Pancreas (tissue), 10 donors: ENCODE measurements at regions not wholly inside any gene's neighbourhood (a gene's known extent, or its start where the extent isn't known, plus 50 kb on each side); places are given as distances from the start of the nearest gene placed in this dataset.

Experiments used
- ATAC-seq, 4 donors: fragments of 200-7000 bp; cut with Tn5 transposase; one replicate each; pipeline versions ENCODE4 v1.8.0 to v1.9.1; 2020; ENCODE audit warnings: mild to moderate bottlenecking in 4 of 4, moderate library complexity in 4 of 4
- DNase-seq, 6 donors: peaks; one replicate each; pipeline ENCODE4 v3.0.0-alpha.2; 2020
- FAIRE-seq: peaks from 2 replicates; lab custom pipeline; 2012; peaks lifted over from hg19 to GRCh38; lab: Jason Lieb, UNC
- H3K27ac ChIP-seq, 4 donors: fragments of 200-600 bp; sonication (generic); 1 replicate in 3 of 4; 2 replicates in 1 of 4; pipeline versions ENCODE4 v1.5.0 to v1.8.0; 2020
- H3K27me3 ChIP-seq, 4 donors: fragments of 200-600 bp; one replicate each; pipeline ENCODE4 v1.8.0; 2021
- H3K36me3 ChIP-seq, 3 donors: fragments of 200-600 bp; sonication (generic) in 1 of 3; one replicate each; pipeline versions ENCODE4 v1.5.0 to v1.8.0; 2020 to 2021
- H3K4me1 ChIP-seq, 3 donors: fragments of 200-600 bp; one replicate each; pipeline ENCODE4 v1.8.0; 2021
- H3K4me3 ChIP-seq, 4 donors: fragments of 200-600 bp; sonication (generic) in 2 of 4; one replicate each; pipeline versions ENCODE4 v1.5.0 to v1.8.0; 2020 to 2021
- H3K9me3 ChIP-seq, 4 donors: fragments of 200-600 bp; one replicate each; pipeline ENCODE4 v1.8.0; 2021
- WGBS, 2 donors: extraction: QIAGEN DNeasy Blood & Tissue Kit; methylation state at CpG; one replicate each; pipeline ENCODE4 v1.1.7; 2013; 5-methylcytosine and 5-hydroxymethylcytosine counted together
- intact Hi-C, 3 donors: fragments of 100-400 bp; cut with DNase I; formaldehyde crosslinking; loops; one replicate each; pipeline versions ENCODE4 v1.11.1 to v1.14.2; 2022
- TF ChIP-seq, protein P1 (sequence below), 4 donors: fragments of 200-600 bp; sonication (generic) in 3 of 4; IDR thresholded peaks; one replicate each; pipeline versions ENCODE4 v1.5.0 to v1.8.0; 2021; ENCODE audit warnings: antibody characterized with exemption in 4 of 4
- donor health status: healthy with polysubstance abuse.
- donor health status: DM: no; HTN: no; CAD: no; lungs with moderate emphysema.
- donor health status: DM: no; HTN: no; CAD: no.
- donor health status: control.
- donor health status: control.
- donor health status: Bipolar disorder and iron deficiency.
- donor health status: DM: yes; HTN: yes; CAD: no.
- donor health status: DM: no; HTN: no; CAD: no.
- donor health status: DM: no; HTN: no; CAD: no.
- donor health status: DM: yes; HTN: yes; CAD: no.

- Histone ChIP-seq H3K27ac (no peak overlapping the region), H3K27me3 (no peaks in the 10 kb centered on the region), H3K9me3 (no peaks in the 10 kb centered on the region), H3K4me3 (no peak overlapping the region), H3K4me1 (no peaks in the 10 kb centered on the region), H3K36me3 (no peaks in the 10 kb centered on the region)
- 81 to 88% methylated on average over 4 of the region's 4 CpGs for WGBS, 2 donors
- DNase-seq (no peak), FAIRE-seq (no peak), ATAC-seq (no peak)
- intact Hi-C loops, result no loop called here
- TF ChIP-seq, protein P1, sequence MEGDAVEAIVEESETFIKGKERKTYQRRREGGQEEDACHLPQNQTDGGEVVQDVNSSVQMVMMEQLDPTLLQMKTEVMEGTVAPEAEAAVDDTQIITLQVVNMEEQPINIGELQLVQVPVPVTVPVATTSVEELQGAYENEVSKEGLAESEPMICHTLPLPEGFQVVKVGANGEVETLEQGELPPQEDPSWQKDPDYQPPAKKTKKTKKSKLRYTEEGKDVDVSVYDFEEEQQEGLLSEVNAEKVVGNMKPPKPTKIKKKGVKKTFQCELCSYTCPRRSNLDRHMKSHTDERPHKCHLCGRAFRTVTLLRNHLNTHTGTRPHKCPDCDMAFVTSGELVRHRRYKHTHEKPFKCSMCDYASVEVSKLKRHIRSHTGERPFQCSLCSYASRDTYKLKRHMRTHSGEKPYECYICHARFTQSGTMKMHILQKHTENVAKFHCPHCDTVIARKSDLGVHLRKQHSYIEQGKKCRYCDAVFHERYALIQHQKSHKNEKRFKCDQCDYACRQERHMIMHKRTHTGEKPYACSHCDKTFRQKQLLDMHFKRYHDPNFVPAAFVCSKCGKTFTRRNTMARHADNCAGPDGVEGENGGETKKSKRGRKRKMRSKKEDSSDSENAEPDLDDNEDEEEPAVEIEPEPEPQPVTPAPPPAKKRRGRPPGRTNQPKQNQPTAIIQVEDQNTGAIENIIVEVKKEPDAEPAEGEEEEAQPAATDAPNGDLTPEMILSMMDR (IDR thresholded peaks at IDR 0.05), result no peak
Observed at GRCh38 chr3:124453189-124453588, 277.1 kb upstream of the UMPS start.

DNA sequence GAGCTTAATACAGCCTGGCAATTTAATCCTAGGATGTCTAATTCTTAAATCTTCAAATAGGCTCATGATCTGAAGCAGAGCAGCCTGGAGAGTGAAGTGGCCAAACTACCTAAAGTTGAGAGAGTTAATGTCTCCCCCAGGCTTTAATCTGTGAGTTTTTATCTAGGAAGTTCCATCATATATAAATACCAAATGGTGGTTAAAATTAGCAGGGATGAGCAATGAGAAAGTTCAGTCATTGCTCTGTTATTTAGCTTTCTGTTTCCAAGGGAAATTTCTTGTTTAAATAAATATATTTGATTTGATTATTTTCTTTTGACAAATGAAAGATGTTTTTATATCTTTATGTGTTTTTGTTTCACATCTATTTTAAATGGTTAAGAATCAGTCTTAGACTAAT lies 274.4 kb upstream of the UMPS start:
- TF ChIP-seq, protein P1 (IDR thresholded peaks at IDR 0.05), result no peak
- Histone ChIP-seq H3K27ac (no peak overlapping the region), H3K27me3 (no peaks in the 10 kb centered on the region), H3K4me1 (no peaks in the 10 kb centered on the region), H3K36me3 (no peaks in the 10 kb centered on the region), H3K9me3 (no peaks in the 10 kb centered on the region), H3K4me3 (no peak overlapping the region)
- FAIRE-seq (no peak), DNase-seq (no peak), ATAC-seq (no peak)
- intact Hi-C loops, result no loop called here

DNA sequence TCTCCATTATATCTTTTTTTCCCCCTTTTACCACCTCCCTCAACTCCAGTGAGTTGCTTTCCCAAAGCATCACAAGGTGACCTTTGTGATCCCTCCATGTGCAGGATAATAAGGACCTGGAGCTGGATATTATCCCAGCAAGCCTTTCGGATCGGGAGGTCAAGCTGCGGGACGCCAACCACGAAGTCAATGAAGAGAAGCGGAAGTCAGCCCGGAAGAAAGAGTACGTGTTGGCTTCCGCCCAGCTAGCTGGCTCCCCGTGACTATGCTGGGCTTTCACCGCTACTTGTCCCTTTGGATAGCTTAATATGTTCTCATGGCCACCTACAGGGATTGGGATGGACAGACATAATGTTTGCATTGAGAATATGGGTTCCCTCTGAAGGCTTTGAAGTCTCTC lies 273.7 kb upstream of the UMPS start:
- intact Hi-C loops, result no loop called here
- no peak overlapping the region for H3K4me3 ChIP-seq
- FAIRE-seq, result no peak
- no peaks in the 10 kb centered on the region for H3K4me1 ChIP-seq
- H3K27me3 ChIP-seq, result no peaks in the 10 kb centered on the region
- H3K9me3 ChIP-seq, result no peaks in the 10 kb centered on the region
- no peaks in the 10 kb centered on the region for H3K36me3 ChIP-seq
- no peak for ATAC-seq
- no peak overlapping the region for H3K27ac ChIP-seq
- TF ChIP-seq, protein P1 (IDR thresholded peaks at IDR 0.05), result no peak
- 93 to 94% methylated on average over 11 of the region's 11 CpGs for WGBS, 2 donors
- DNase-seq, result no peak

- Histone ChIP-seq H3K9me3 (no peaks in the 10 kb centered on the region), H3K27ac (no peak overlapping the region), H3K36me3 (no peaks in the 10 kb centered on the region), H3K4me3 (no peak overlapping the region), H3K27me3 (no peaks in the 10 kb centered on the region), H3K4me1 (no peaks in the 10 kb centered on the region)
- ATAC-seq (no peak), FAIRE-seq (no peak), DNase-seq (no peak)
- TF ChIP-seq, protein P1 (IDR thresholded peaks at IDR 0.05), result no peak
- 83 to 100% methylated on average over 2 of the region's 2 CpGs for WGBS, 2 donors
- intact Hi-C loops, result loop anchor here in 1 of 3 donors (10.0 kb wide), 1 partner anchor 105 kb away; no protein-coding TSS in a partner anchor
Observed at GRCh38 chr3:124459678-124460077, 270.6 kb upstream of the UMPS start.

DNA sequence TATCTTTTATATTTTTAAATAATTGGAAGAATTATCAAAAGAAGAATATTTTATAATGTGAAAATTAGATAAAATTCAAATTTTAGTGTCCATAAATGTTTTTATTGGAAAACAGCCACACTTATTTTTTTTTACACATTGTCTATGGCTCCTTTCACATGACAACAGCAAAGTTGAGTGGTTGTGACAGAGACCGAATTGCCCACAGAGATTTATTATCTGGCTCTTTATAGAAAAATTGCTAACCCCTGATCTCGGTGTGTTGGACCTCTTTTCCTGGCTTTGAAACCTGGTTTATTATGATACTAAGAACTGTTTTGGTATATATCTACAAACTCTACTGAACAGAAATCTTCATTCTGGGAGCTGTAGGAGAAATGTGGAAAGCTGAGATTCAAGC lies 269.1 kb upstream of the UMPS start:
- no peak for DNase-seq
- Histone ChIP-seq H3K9me3 (no peaks in the 10 kb centered on the region), H3K27ac (no peak overlapping the region), H3K36me3 (no peaks in the 10 kb centered on the region), H3K4me3 (no peak overlapping the region), H3K27me3 (no peaks in the 10 kb centered on the region), H3K4me1 (peaks cover 0 to 7% (median 4%) of the 10 kb centered on the region in 3 donors)
- no peak for ATAC-seq
- 86 to 87% methylated on average over 2 of the region's 2 CpGs for WGBS, 2 donors
- TF ChIP-seq, protein P1 (IDR thresholded peaks at IDR 0.05), result no peak
- intact Hi-C loops, result loop anchor here in 1 of 3 donors (10.0 kb wide), 1 partner anchor 106 kb away; no protein-coding TSS in a partner anchor
- FAIRE-seq, result no peak
